H1 (cell line): ENCODE measurements at regions not wholly inside any gene's neighbourhood (a gene's known extent, or its start where the extent isn't known, plus 50 kb on each side); places are given as distances from the start of the nearest gene placed in this dataset.

ENCODE experiments used
- CBX5 ChIP-seq: fragments of 300-800, 300-1000 bp; sonication (generic); IDR thresholded peaks from 2 replicates; pipeline ENCODE4 v1.7.1; 2016; ENCODE audit warnings: antibody characterized with exemption, low read length, low read depth
- EGR1 ChIP-seq: IDR thresholded peaks from 2 replicates; pipeline ENCODE4 v1.6.1; 2011; ENCODE audit warnings: low read depth, low read length, borderline replicate concordance
- YY1 ChIP-seq: IDR thresholded peaks from 2 replicates; pipeline ENCODE4 v1.6.1; 2011; ENCODE audit warnings: low read depth, mild to moderate bottlenecking, low read length

- TF ChIP-seq YY1 (no peak), EGR1 (no peak), CBX5 (no peak)
Measured at GRCh38 chr1:114295321-114295720, 141.7 kb upstream of the SYT6 start (continued).
